ENCODE measurements at regions not wholly inside any gene's neighbourhood (a gene's known extent, or its start where the extent isn't known, plus 50 kb on each side); places are given as distances from the start of the nearest gene placed in this dataset.
"Not testable (repeated sequence)": the region's sequence is repeated elsewhere in the genome, so short reads cannot be mapped to it uniquely, and the experiment has no call there.

- DNase-seq (ENCODE audit: low read depth): no peak
These were observed 716.1 kb upstream of the ANO3 start for GRCh38 chr11:25615841-25616240.

- no peak for DNase-seq (ENCODE audit: low read depth)
These were observed 706.8 kb upstream of the ANO3 start for GRCh38 chr11:25625094-25625493.

DNA sequence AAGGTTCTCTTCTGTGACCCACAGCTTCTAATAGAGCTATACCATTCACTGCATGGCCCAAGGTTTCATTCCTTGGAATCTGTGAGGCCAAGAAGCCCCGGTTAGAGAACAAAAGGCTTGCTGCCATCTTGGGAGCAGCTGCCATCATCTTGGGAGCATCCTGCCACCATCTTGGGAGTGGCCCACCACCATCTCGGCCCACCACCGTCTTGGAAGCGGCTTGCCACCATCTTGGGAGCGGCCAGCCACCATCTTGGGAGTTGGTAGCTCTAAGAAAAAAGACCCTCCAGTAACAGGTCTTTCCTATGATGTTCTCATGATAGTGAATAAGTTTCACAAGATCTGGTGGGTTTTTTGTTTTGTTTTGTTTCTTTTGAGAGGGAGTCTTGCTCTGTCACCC, 703.9 kb upstream of the ANO3 start:
- DNase-seq (ENCODE audit: low read depth): no peak

- DNase-seq (ENCODE audit: low read depth): no peak
These were observed 698.7 kb upstream of the ANO3 start for GRCh38 chr11:25633230-25633629.

- DNase-seq (ENCODE audit: low read depth): not testable (repeated sequence)
These were observed 682.7 kb upstream of the ANO3 start for GRCh38 chr11:25649220-25649619.

DNA sequence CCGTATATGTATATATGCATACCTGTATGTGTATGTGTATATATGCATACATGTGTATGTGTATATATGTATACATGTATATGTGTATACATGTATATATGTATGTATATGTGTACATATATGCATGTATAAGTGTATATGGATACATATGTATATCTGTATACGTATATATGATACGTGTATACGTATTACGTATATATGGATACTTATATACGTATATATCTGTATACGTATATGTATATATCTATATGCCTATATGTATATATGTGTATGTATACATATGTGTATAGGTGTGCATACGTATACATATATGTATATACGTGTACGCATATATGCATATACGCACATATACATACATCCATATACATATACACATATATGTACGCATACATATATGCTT, 681.6 kb upstream of the ANO3 start:
- DNase-seq (ENCODE audit: low read depth): no peak

- DNase-seq (ENCODE audit: low read depth): no peak
These were observed 676.3 kb upstream of the ANO3 start for GRCh38 chr11:25655636-25656035.

GRCh38 chr11:25658916-25659315, 673.0 kb upstream of the ANO3 start:
- no peak for DNase-seq (ENCODE audit: low read depth)

DNA sequence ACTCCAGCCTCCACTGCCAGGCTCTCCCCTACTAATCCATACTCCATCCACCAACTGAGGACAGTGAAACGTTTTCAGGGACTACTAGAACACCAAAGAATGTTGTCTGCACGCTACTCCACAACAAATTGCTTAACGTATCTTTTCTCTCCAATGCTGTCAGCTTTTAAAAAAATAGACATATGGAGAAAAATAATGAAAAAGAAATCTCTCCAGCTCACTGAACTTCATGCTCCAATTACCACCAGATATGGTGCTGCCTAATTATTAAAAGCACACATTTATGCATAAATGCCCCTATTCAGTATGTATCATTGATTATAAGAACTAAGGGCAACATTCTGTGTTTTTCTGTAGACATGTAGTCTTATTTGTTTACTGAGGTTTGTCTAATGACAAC, 672.2 kb upstream of the ANO3 start:
- DNase-seq (ENCODE audit: low read depth): no peak

DNA sequence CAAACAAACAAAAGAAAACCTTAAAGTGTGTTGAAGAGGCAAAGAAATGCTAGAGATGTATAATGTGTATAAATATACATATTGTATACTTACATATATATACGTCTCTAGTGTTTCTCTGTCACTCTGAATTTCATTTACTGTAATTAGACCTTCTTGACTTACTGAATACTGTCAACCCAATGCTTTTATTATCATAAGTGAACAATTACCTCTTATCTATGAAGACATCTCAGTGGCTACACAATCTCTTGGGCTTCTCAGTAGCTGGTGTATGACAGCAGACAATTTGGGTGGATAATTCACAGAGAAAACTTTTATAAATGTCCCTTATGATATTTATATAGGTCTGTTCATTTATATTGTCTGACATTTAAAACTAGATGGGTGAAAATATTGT, 664.1 kb upstream of the ANO3 start:
- no peak for DNase-seq (ENCODE audit: low read depth)

DNA sequence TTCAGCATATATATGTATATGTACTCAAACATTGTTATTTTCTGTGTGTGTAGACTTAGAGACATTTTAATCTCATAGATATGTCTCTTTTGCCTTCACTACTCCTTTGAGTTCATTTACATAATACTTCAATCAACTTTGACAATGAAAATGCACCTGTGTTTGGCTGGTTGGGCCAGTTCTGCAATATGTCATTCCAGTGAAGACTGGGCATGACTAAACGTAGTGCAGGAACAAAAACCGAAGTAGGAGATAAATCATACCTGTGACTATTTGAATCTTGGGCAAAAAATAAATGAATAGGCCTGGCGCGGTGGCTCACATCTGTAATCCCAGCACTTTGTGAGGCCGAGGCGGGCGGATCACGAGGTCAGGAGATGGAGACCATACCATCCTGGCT, 640.0 kb upstream of the ANO3 start:
- no peak for DNase-seq (ENCODE audit: low read depth)

DNA sequence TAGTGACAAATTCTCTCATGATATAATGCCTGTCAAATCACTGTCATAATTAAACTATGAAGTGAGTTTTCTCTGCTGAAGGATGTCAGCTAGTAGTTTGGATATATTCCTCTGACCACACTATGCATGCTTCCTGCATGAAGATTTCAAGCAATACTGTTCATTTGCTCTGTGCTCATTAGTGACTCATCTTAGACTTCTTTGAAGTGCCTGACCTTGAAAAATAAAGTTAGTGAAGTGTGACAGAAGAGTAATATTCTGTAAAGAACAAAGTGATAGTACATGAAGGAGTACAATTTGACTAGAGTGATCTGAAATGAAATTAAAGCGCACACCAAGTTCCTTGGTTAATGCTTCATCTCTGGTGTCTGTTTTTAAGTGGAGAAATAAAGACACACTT, 629.5 kb upstream of the ANO3 start:
- DNase-seq (ENCODE audit: low read depth): no peak

DNA sequence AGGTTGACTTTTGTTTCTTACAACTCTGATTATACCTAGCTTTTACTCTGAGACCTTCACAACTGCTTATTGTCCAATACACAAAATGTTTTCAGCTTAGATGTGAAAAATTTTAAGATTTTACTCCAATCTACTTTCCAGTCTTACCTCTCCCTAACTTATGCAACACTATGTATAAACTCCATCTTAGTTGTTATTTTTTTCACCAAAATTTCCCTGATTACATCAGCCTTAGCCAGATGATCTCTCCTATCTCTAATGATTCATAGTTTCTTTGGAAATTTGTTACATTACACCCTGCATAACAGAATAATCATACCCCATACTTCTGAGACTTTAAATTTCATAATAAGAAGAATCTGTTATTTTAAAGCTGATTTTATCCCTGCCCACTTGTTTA, 621.0 kb upstream of the ANO3 start:
- no peak for DNase-seq (ENCODE audit: low read depth)

- DNase-seq (ENCODE audit: low read depth): no peak
These were observed 604.0 kb upstream of the ANO3 start for GRCh38 chr11:25727944-25728343.

- no peak for DNase-seq (ENCODE audit: low read depth)
These were observed 601.7 kb upstream of the ANO3 start for GRCh38 chr11:25730230-25730629.

GRCh38 chr11:25733777-25734176, 598.2 kb upstream of the ANO3 start:
- DNase-seq (ENCODE audit: low read depth): no peak

DNA sequence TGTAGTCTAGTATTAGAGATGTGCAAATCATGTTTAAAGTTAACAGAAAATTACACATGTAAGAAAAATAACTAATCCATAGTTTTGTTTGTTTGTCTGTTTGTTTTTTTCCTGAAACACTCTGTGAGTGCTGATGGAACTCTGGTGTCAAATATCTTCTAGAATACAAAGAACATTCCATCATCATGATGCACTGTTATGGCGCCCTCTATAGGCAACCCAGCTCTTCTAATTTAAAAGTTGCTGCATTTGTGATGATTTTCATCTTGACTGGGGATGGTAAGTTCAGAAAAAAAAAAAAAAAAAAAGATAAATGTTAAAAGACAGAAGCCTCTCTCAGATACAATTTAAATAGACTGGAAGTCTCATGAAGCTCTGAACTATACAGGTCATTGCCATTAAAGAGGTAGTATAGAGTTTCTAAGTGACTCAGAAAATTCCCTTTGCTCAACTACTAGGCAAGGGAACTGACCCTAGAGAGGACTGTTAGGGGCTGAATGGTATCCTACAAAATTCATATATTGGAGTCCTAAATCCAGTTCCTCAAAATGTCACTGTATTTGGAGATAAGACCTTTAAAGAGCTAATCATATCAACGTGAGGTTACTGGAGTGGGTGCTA, 597.2 kb upstream of the ANO3 start:
- no peak for DNase-seq (ENCODE audit: low read depth)

- DNase-seq (ENCODE audit: low read depth): no peak
These were observed 594.8 kb upstream of the ANO3 start for GRCh38 chr11:25737071-25737675.

- DNase-seq (ENCODE audit: low read depth): no peak
These were observed 590.0 kb upstream of the ANO3 start for GRCh38 chr11:25741886-25742285.

DNA sequence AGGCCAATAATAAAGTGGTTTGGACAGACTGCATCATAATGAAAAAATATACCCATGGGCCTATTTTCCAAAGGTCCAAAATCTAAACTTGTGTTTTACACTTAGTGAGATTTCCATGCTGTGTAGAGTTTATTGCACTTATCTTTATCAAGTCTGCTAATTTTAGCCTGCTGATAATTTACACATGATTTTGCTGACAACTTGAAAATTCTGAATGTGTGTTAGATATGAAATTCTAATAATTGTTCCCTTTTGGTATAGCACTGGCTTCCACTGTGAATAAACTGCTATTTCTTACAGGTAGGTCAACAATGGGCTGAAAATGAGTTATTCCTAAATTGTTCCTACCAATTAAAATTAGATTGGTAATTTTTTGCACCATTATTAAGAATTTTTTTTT, 589.1 kb upstream of the ANO3 start:
- DNase-seq (ENCODE audit: low read depth): no peak

DNA sequence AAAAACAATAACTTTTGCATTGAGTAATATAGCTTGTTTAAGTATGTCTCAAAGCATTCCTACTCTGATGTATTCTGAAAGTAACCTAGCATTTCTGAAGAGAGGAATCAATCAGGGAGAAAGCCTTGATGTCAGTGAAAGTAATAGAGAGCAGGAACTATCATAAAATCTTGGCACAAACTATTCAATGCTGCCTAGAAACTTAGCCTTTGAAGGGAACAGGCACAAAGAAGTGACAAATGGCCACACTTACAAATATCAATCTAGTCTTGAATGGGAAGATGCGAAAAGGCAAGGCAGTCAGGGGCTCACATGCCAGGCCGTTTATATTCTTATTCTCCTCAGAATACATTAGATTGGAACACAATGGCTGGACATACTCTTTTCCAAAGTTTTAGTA, 576.5 kb upstream of the ANO3 start:
- no peak for DNase-seq (ENCODE audit: low read depth)

DNA sequence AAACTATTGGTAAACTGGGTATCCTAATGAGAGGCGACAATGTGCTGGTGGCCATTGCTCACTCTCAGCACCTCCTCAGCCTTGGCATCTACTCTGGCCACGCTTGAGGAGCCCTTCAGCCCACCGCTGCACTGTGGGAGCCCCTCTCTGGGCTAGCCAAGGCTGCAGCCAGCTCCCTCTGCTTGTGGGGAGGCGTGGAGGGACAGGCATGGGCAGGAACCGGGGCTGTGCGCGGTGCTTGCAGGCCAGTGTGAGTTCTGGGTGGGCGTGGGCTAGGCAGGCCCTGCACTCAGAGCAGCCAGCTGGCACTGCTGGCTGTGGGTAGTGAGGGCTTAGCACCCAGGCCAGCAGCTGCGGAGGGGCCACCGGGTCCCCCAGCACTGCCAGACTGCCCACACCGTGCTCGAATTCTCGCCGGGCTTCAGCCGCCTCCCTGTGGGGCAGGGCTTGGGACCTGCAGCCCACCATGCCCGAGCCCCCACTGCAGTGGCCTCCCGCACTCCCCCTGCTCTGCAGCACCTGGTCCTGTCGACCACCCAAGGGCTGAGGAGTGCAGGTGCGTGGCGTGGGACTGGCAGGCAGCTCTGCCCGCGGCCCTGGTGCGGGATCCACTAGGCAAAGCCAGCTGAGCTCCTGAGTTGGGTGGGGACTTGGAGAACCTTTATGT, 575.9 kb upstream of the ANO3 start:
- DNase-seq (ENCODE audit: low read depth): no peak

DNA sequence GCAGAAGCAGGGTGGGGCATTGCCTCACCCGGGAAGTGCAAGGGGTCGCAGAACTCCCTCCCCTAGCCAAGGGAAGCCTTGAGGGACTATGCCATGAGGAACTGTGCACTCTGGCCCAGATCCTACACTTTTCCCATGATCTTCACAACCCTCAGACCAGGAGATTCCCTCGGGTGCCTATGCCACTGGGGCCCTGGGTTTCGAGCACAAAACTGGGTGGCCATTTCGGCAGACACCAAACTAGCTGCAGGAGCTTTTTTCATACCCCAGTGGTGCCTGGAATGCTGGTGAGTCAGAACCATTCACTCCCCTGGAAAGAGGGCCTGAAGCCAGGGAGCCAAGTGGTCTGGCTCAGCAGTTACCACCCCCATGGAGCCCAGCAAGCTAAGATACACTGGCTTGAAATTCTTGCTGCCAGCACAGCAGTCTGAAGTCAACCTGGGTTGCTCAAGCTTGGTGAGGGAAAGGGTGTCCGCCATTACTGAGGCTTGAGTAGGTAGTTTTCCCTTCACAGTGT, 573.7 kb upstream of the ANO3 start:
- no peak for DNase-seq (ENCODE audit: low read depth)
